Activated effector memory CD4-positive, alpha-beta T cell treated with anti-CD3 and anti-CD28 coated beads, Interleukin-2, amount 50 U/mL, for 16 hours (primary cell): ENCODE measurements at regions not wholly inside any gene's neighbourhood (a gene's known extent, or its start where the extent isn't known, plus 50 kb on each side); places are given as distances from the start of the nearest gene placed in this dataset.
"Not testable (repeated sequence)": the region's sequence is repeated elsewhere in the genome, so short reads cannot be mapped to it uniquely, and the experiment has no call there.

Experiments used
- DNase-seq: peaks from one replicate; pipeline ENCODE4 v3.0.0-alpha.2; 2020

- DNase-seq = no peak
Measured at GRCh38 chr6:137395316-137395715, 98.9 kb downstream of the OLIG3 start.

GRCh38 chr6:137391061-137391814, 103.0 kb downstream of the OLIG3 start:
- no peak for DNase-seq

GRCh38 chr6:137390334-137390733, 103.9 kb downstream of the OLIG3 start:
- no peak for DNase-seq

- DNase-seq = peak; percentile 85
Measured at GRCh38 chr6:137389150-137389704, 105.0 kb downstream of the OLIG3 start.

- DNase-seq = no peak
Measured at GRCh38 chr6:137387096-137387764, 107.0 kb downstream of the OLIG3 start.

- DNase-seq = not testable (repeated sequence)
Measured at GRCh38 chr6:137383287-137383686, 110.9 kb downstream of the OLIG3 start.

GRCh38 chr6:137378090-137378369, 116.2 kb downstream of the OLIG3 start:
- no peak for DNase-seq

GRCh38 chr6:137373296-137373695, 120.9 kb downstream of the OLIG3 start:
- no peak for DNase-seq

GRCh38 chr6:137372532-137372931, 121.7 kb downstream of the OLIG3 start:
- DNase-seq = no peak

- no peak for DNase-seq
Measured at GRCh38 chr6:137371634-137372016, 122.6 kb downstream of the OLIG3 start.

GRCh38 chr6:137370871-137371633, 123.1 kb downstream of the OLIG3 start:
- no peak for DNase-seq

GRCh38 chr6:137369136-137369535, 125.1 kb downstream of the OLIG3 start:
- no peak for DNase-seq

- DNase-seq = no peak
Measured at GRCh38 chr6:137365707-137366437, 128.3 kb downstream of the OLIG3 start.

- no peak for DNase-seq
Measured at GRCh38 chr6:137363805-137364138, 130.4 kb downstream of the OLIG3 start.

- no peak for DNase-seq
Measured at GRCh38 chr6:137362878-137363804, 131.1 kb downstream of the OLIG3 start.

- DNase-seq = no peak
Measured at GRCh38 chr6:137361701-137362100, 132.5 kb downstream of the OLIG3 start.

GRCh38 chr6:137358273-137358672, 135.9 kb downstream of the OLIG3 start:
- no peak for DNase-seq

- DNase-seq = no peak
Measured at GRCh38 chr6:137357948-137358266, 136.3 kb downstream of the OLIG3 start.

GRCh38 chr6:137357263-137357947, 136.8 kb downstream of the OLIG3 start:
- DNase-seq = no peak

GRCh38 chr6:137353842-137354397, 134.7 kb upstream of the IFNGR1 start:
- no peak for DNase-seq

- no peak for DNase-seq
Measured at GRCh38 chr6:137353346-137353745, 134.2 kb upstream of the IFNGR1 start.
